K562 (cell line): ENCODE measurements at regions not wholly inside any gene's neighbourhood (a gene's known extent, or its start where the extent isn't known, plus 50 kb on each side); places are given as distances from the start of the nearest gene placed in this dataset.
"Not testable (repeated sequence)": the region's sequence is repeated elsewhere in the genome, so short reads cannot be mapped to it uniquely, and the experiment has no call there.

ENCODE experiments used
- ATAC-seq: fragments of 200-7000 bp; cut with Tn5 transposase; 3 replicates; pipeline ENCODE4 v1.9.1; 2020; ENCODE audit warnings: moderate library complexity
- BruUV-seq: library from RNA; stranded (reverse); fragments of 400-500 nt; replicated peaks from 2 replicates; lab custom pipeline; 2021; lab: Mats Ljungman, UMichigan
- CTCF ChIA-PET: fragments of 300-600 bp; formaldehyde crosslinking; extraction: SDS; loops from one replicate; lab custom pipeline; 2021; ENCODE audit warnings: low intra/inter-chr PET ratio; lab: Yijun Ruan, JAX
- POLR2A ChIA-PET: fragments of 300-600, 350-650 bp; sonication (Branson Sonifier 250); formaldehyde crosslinking; extraction: SDS; loops from one replicate; lab custom pipeline; 2021; ENCODE audit warnings: antibody characterized with exemption, inconsistent platforms; lab: Yijun Ruan, JAX
- DNase-seq, 4 experiments: peaks; one replicate each; pipeline versions ENCODE4 v3.0.0 to v3.0.0-alpha.2; 2011 to 2018; ENCODE audit warnings: low spot score in 3 of 4, mixed read lengths in 3 of 4; ENCODE audit errors: extremely low read depth in 1 of 4
- FAIRE-seq: peaks from 2 replicates; lab custom pipeline; 2011; peaks lifted over from hg19 to GRCh38; lab: Jason Lieb, UNC
- H2AFZ ChIP-seq: 2 replicates; pipeline ENCODE4 v1.6.0; 2011; ENCODE audit warnings: low read depth, low read length, control low read depth, inconsistent platforms
- H3K27ac ChIP-seq: fragments of 200-600 bp; 3 replicates; pipeline ENCODE4 v1.8.0; 2011; ENCODE audit warnings: low read depth, mild to moderate bottlenecking, control low read depth, inconsistent platforms, low read length, moderate library complexity, mixed read lengths; ENCODE audit errors: extremely low read depth
- H3K27me3 ChIP-seq, 2 experiments: fragments of 300-600 bp in 1 of 2; 2 replicates in 1 of 2; 3 replicates in 1 of 2; pipeline versions ENCODE4 v1.6.0 to v1.8.0; 2011; ENCODE audit warnings: inconsistent platforms in 2 of 2, low read length in 2 of 2, mild to moderate bottlenecking in 1 of 2, mixed read lengths in 1 of 2, moderate library complexity in 1 of 2; ENCODE audit not compliant: control insufficient read depth in 2 of 2, insufficient read depth in 2 of 2
- H3K36me3 ChIP-seq: fragments of 300-600 bp; 3 replicates; pipeline ENCODE4 v1.8.0; 2011; ENCODE audit warnings: mild to moderate bottlenecking, low read length, inconsistent platforms; ENCODE audit not compliant: control insufficient read depth, insufficient read depth
- H3K4me1 ChIP-seq, 2 experiments: fragments of 200-600 bp in 1 of 2; replicated peaks in 1 of 2; 2 replicates in 1 of 2; 3 replicates in 1 of 2; pipeline versions ENCODE4 v1.5.1 to v1.8.0; 2011; ENCODE audit warnings: inconsistent platforms in 2 of 2, low read length in 2 of 2, mild to moderate bottlenecking in 1 of 2, mixed read lengths in 1 of 2, moderate library complexity in 1 of 2; ENCODE audit not compliant: control insufficient read depth in 2 of 2, insufficient read depth in 2 of 2
- H3K4me2 ChIP-seq: 2 replicates; pipeline ENCODE4 v1.6.1; 2011; ENCODE audit warnings: low read length, control low read depth, inconsistent platforms, mixed read lengths; ENCODE audit not compliant: insufficient read depth
- H3K4me3 ChIP-seq: fragments of 200-600 bp; sonication (generic), shearing (Covaris generic); 2 replicates; pipeline ENCODE4 v1.5.1; 2016; ENCODE audit warnings: control low read depth, inconsistent platforms
- H3K79me2 ChIP-seq: fragments of 200-600 bp; 3 replicates; pipeline ENCODE4 v1.8.0; 2011; ENCODE audit warnings: low read length, inconsistent platforms; ENCODE audit not compliant: control insufficient read depth, insufficient read depth
- H3K9ac ChIP-seq, 2 experiments: 2 replicates each; pipeline versions ENCODE4 v1.6.0 to v1.6.1; 2011; ENCODE audit warnings: low read depth in 2 of 2, low read length in 2 of 2, control low read depth in 1 of 2, inconsistent platforms in 1 of 2, mild to moderate bottlenecking in 1 of 2, mixed read lengths in 1 of 2; ENCODE audit not compliant: insufficient read depth in 1 of 2
- H3K9me1 ChIP-seq: one replicate; pipeline ENCODE4 v1.6.0; 2011; ENCODE audit warnings: inconsistent platforms, mild to moderate bottlenecking, low read length, moderate library complexity; ENCODE audit not compliant: control insufficient read depth, insufficient read depth
- H3K9me3 ChIP-seq: replicated peaks from 2 replicates; pipeline ENCODE4 v1.5.1; 2011; ENCODE audit warnings: low read depth, low read length, inconsistent platforms; ENCODE audit not compliant: control insufficient read depth, insufficient read depth
- H4K20me1 ChIP-seq: replicated peaks from 2 replicates; pipeline ENCODE4 v1.6.1; 2011; ENCODE audit warnings: low read length, inconsistent platforms, mixed read lengths; ENCODE audit not compliant: control insufficient read depth, insufficient read depth
- RFX1 ChIP-seq: fragments of 450-650 bp; IDR thresholded peaks from 2 replicates; pipeline ENCODE4 v1.6.1; 2016; ENCODE audit warnings: mild to moderate bottlenecking, moderate library complexity
- ZFP36 ChIP-seq: fragments of 150-350 bp; IDR thresholded peaks from 2 replicates; pipeline ENCODE4 v1.6.1; 2018; ENCODE audit warnings: low read length, low read depth; ENCODE audit not compliant: partially characterized antibody
- WGBS: fragments of 100-300 bp; shearing (Covaris generic); methylation state at CpG from one replicate; pipeline ENCODE4 v1.1.6; 2016; ENCODE audit warnings: low coverage, mixed read lengths; ENCODE audit not compliant: insufficient coverage; ENCODE audit errors: missing lambda C conversion rate; 5-methylcytosine and 5-hydroxymethylcytosine counted together
- in situ Hi-C: fragments of 300-500 bp; cut with MboI; formaldehyde crosslinking; loops from 4 replicates; pipeline ENCODE4 v1.15.0; 2018; ENCODE audit warnings: inconsistent platforms, mixed read lengths
- intact Hi-C: fragments of 100-400 bp; cut with micrococcal nuclease; formaldehyde crosslinking; loops from 2 replicates; pipeline ENCODE4 v1.14.2; 2022

DNA sequence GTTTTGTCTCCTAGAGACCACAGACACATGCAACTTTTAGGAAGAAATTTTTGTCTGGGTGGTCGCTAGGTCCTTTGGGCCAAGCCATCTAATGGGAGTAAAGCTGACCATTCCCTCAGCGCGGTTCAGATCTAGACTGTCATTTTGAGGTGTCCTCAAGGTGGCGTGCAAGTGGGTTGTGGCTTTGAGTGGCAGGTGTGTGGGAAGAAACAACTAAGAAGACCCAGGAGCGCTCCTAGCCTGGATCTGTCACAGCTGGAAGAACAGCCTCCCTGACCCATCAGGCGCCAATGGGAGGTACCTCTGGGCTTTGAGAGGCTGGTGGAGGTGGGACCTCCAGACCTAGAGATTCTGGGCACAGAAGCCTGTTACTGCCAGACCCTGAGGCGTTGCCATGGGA lies 645.1 kb downstream of the KCNJ18 start (continued):
- TF ChIP-seq RFX1, result peak; percentile 72
- TF ChIP-seq, all 486 proteins: peak for 5

- H3K4me3 ChIP-seq, H3K27ac ChIP-seq, ATAC-seq, H3K79me2 ChIP-seq, H3K27me3 ChIP-seq, H2AFZ ChIP-seq, H3K9me1 ChIP-seq, CTCF ChIA-PET, H3K36me3 ChIP-seq, in situ Hi-C loops, H3K9ac ChIP-seq, DNase-seq, H3K4me2 ChIP-seq, BruUV-seq, H3K4me1 ChIP-seq, FAIRE-seq, H4K20me1 ChIP-seq, intact Hi-C loops, H3K9me3 ChIP-seq: not testable (repeated sequence)
- 0% methylated on average over 2 of the region's 2 CpGs for WGBS
- POLR2A ChIA-PET, result interaction anchor here (0.6 kb wide), 1 partner anchor 23 kb away, joined by 4 read pairs; no protein-coding TSS in a partner anchor
These were observed 664.3 kb downstream of the KCNJ18 start for GRCh38 chr17:22356603-22357002.

DNA sequence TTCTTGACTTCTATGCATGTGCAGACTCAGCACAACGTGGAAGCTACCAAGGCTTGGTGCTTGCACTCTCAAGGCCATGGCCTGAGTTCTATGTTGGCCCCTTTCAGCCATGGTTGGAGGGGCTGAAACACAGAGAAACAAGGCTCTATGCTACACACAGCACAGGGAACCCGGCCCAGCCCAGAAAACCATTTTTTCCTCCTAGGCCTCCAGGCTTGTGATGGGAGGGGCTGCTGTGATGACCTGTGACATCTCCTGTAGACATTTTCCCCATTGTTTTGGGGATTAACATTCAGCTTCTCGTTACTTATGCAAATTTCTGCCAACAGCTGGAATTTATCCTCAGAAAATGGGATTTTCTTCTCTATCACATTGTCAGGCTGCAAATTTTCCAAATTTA lies 678.7 kb downstream of the KCNJ18 start:
- WGBS, result 0% methylated on average over 3 of the region's 3 CpGs
- H3K4me1 ChIP-seq, H3K4me2 ChIP-seq, H3K4me3 ChIP-seq, DNase-seq, in situ Hi-C loops, ATAC-seq, CTCF ChIA-PET, H3K9me1 ChIP-seq, H2AFZ ChIP-seq, BruUV-seq, H3K27me3 ChIP-seq, FAIRE-seq, H3K27ac ChIP-seq, POLR2A ChIA-PET, H3K9ac ChIP-seq, H3K36me3 ChIP-seq, H4K20me1 ChIP-seq, H3K9me3 ChIP-seq, H3K79me2 ChIP-seq, intact Hi-C loops: not testable (repeated sequence)
- peak; percentile 70 for TF ChIP-seq ZFP36
